ENCODE measurements at regions not wholly inside any gene's neighbourhood (a gene's known extent, or its start where the extent isn't known, plus 50 kb on each side); places are given as distances from the start of the nearest gene placed in this dataset.

DNA sequence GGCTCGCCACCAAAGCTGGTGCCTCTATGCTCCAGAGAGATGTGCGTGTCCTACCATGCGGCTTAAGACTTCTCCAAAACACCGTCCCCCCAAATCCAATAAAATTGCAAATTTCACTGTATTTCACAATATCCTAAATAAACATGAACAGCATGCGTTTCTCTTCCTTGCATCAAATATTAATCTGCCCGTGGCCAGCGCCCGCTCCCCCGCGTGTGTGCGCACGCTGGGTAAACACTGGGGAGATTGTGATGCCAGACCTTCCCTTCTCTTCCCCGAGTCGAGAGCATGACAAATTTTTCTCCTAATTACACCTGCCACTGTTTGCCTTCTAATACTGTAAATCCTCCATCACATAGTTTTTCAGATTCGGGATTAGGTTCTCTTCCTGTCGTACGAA is 148.1 kb downstream of the MRM1 start:
- TF ChIP-seq CTCF (IDR thresholded peaks at IDR 0.05): no peak
- no peak for TF ChIP-seq POLR2AphosphoS5 (IDR thresholded peaks at IDR 0.05)

Measured in suprapubic skin (tissue), 3 donors.